K562 (cell line): ENCODE measurements at regions not wholly inside any gene's neighbourhood (a gene's known extent, or its start where the extent isn't known, plus 50 kb on each side); places are given as distances from the start of the nearest gene placed in this dataset.

ENCODE experiments used
- TF ChIP-seq, protein P1 (sequence below), 2 experiments: fragments of 450-650 bp; formaldehyde crosslinking in 1 of 2; IDR thresholded peaks; 2 replicates each; pipeline versions ENCODE4 v1.4.0 to v1.6.1; 2014 to 2020; ENCODE audit warnings: mild to moderate bottlenecking in 2 of 2, borderline replicate concordance in 1 of 2, low read depth in 1 of 2
- TF ChIP-seq, protein P2 (sequence below): IDR thresholded peaks from 2 replicates; pipeline ENCODE4 v1.6.1; 2011; ENCODE audit warnings: borderline replicate concordance, low read depth, mild to moderate bottlenecking, moderate library complexity, low read length; ENCODE audit not compliant: insufficient read depth, poor library complexity, severe bottlenecking

DNA sequence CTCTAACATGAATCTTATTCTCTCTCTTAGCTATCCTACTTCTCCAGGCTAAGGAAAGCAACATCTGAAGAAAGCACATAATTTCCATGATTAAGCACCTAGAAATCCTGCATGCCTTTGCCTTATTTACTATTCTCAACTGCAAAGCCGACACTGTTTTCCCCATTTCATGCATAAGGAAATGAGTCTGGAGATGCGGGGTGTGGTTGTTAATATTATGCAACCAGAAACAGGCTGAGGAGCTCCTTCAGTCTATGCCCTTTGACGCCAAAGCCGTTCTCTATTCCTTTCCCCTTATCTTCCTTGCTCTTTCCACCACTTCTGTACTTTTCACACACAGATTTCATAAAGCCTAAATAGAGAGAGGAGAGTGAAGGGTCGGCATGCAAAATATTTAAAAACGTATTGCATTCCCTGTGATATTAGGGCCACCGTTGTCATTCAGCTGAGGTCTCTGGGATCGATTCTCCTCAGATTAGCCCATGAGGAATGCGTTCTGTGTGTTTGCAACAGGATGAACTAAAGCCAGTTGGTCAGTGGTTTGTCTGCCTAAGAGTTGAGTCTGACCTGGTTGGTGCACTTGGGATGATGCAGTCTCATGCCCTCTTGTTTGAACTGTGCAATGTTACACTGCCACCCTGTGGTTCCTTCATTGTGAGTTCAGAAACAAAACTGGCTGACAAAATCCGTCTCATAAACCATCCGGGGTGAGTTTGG, 53.1 kb upstream of the PLEKHG7 start (continued):
- TF ChIP-seq, protein P1, sequence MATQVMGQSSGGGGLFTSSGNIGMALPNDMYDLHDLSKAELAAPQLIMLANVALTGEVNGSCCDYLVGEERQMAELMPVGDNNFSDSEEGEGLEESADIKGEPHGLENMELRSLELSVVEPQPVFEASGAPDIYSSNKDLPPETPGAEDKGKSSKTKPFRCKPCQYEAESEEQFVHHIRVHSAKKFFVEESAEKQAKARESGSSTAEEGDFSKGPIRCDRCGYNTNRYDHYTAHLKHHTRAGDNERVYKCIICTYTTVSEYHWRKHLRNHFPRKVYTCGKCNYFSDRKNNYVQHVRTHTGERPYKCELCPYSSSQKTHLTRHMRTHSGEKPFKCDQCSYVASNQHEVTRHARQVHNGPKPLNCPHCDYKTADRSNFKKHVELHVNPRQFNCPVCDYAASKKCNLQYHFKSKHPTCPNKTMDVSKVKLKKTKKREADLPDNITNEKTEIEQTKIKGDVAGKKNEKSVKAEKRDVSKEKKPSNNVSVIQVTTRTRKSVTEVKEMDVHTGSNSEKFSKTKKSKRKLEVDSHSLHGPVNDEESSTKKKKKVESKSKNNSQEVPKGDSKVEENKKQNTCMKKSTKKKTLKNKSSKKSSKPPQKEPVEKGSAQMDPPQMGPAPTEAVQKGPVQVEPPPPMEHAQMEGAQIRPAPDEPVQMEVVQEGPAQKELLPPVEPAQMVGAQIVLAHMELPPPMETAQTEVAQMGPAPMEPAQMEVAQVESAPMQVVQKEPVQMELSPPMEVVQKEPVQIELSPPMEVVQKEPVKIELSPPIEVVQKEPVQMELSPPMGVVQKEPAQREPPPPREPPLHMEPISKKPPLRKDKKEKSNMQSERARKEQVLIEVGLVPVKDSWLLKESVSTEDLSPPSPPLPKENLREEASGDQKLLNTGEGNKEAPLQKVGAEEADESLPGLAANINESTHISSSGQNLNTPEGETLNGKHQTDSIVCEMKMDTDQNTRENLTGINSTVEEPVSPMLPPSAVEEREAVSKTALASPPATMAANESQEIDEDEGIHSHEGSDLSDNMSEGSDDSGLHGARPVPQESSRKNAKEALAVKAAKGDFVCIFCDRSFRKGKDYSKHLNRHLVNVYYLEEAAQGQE (IDR thresholded peaks at IDR 0.05; ENCODE audit: borderline replicate concordance), result peak; percentile 69
- TF ChIP-seq, protein P1 (CRISPR knock-in tag; IDR thresholded peaks at IDR 0.05; ENCODE audit: low read depth), result no peak
- TF ChIP-seq, protein P2, sequence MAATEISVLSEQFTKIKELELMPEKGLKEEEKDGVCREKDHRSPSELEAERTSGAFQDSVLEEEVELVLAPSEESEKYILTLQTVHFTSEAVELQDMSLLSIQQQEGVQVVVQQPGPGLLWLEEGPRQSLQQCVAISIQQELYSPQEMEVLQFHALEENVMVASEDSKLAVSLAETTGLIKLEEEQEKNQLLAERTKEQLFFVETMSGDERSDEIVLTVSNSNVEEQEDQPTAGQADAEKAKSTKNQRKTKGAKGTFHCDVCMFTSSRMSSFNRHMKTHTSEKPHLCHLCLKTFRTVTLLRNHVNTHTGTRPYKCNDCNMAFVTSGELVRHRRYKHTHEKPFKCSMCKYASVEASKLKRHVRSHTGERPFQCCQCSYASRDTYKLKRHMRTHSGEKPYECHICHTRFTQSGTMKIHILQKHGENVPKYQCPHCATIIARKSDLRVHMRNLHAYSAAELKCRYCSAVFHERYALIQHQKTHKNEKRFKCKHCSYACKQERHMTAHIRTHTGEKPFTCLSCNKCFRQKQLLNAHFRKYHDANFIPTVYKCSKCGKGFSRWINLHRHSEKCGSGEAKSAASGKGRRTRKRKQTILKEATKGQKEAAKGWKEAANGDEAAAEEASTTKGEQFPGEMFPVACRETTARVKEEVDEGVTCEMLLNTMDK, result peak; percentile 32
